GM12892 (cell line): ENCODE measurements at regions not wholly inside any gene's neighbourhood (a gene's known extent, or its start where the extent isn't known, plus 50 kb on each side); places are given as distances from the start of the nearest gene placed in this dataset.

Experiments used
- DNase-seq: peaks from one replicate; pipeline ENCODE4 v3.0.0; 2011; ENCODE audit not compliant: insufficient read length
- FAIRE-seq: peaks from 2 replicates; lab custom pipeline; 2011; peaks lifted over from hg19 to GRCh38; lab: Jason Lieb, UNC
- POLR2A ChIP-seq: IDR thresholded peaks from 2 replicates; pipeline ENCODE4 v1.6.1; 2011; ENCODE audit warnings: low read depth, low read length, control low read depth
- POLR2AphosphoS5 ChIP-seq: IDR thresholded peaks from 2 replicates; pipeline ENCODE4 v1.6.1; 2011; ENCODE audit warnings: low read depth, low read length, control low read depth
- TAF1 ChIP-seq: IDR thresholded peaks from 2 replicates; pipeline ENCODE4 v1.6.1; 2011; ENCODE audit warnings: low read depth, mild to moderate bottlenecking, control low read depth, low read length, borderline replicate concordance

GRCh38 chr1:50285994-50286393 is 137.2 kb downstream of the DMRTA2 start:
- TF ChIP-seq POLR2AphosphoS5 (no peak), POLR2A (no peak), TAF1 (no peak)

DNA sequence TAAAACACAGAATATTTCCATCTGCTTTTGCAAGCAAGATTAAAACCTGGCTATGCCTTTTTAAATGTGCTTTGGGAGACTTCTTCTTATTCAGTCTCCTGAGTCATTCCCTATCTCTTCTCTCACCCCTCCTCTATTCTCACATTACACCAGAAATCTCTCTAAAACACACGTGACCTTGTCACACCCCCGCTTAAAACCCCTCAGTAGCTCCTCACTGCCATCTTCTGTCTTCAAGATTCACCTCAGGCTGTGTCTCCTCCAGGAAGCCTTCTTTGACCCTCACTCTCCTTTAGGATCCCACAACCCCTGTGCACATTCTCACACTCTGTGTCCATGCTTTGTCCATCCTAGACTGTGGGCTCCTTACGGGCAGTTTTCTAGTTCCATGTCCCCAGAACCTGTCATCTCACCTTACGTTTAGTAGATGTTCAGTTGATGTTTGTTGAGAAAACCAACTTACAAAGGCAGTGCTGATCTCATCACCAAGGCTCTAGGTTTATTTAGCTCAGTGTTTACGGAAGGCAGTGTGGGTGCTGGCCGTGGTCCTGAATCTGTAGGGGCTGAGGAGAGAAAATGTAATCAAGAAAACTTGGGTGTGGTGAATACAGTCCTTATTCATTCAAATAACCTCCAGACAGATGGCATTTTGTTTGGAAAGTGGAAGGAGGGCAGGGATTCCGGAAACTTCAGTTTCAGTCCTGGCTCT is 143.5 kb downstream of the DMRTA2 start:
- no peak for FAIRE-seq
- no peak for TF ChIP-seq POLR2AphosphoS5
- TF ChIP-seq POLR2A, result no peak
- TF ChIP-seq TAF1, result no peak
- no peak for DNase-seq

More at GRCh38 chr1:50285994-50286393, 137.2 kb downstream of the DMRTA2 start:
- DNase-seq (no peak), FAIRE-seq (no peak)

DNA sequence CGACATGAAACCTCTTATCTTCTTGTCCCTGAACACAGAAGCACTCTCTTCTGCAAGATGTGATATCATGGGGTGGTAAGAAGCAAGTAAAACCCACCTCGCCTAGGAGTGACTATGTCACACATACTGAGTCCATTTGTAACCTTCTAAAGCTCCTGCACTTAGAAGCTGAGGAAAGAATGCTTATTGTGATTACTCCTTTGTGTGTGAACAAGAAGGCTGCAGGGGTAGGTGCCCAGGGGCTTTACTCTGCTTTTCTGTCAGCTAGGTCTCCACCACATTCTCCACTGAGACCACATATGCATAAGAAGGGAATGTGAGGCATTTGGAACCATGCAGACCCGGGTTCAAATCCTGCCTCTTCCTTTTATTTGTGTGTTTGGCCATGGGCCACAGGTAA is 144.3 kb downstream of the DMRTA2 start:
- TF ChIP-seq POLR2A (no peak), POLR2AphosphoS5 (no peak), TAF1 (no peak)
- FAIRE-seq (no peak), DNase-seq (no peak)

DNA sequence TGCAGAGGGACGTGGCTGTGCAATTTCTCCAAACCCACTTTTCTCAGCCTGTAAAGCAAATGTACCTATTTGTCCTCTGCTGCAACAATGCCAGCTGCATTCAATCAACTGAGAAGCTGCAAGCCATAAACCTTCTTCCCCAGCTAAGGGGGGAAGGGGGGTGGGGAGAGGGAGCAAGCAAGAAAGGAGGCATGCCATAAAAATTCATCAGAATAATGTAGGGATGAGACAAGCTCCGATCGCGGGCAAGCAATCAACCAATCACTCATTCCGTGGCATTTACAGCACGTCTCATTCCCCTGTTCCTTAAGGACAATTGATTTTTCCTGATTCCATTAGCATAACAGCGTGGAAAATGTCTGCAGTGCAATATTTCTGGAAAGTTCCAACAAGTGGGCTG is 144.8 kb downstream of the DMRTA2 start:
- no peak for TF ChIP-seq POLR2A
- no peak for TF ChIP-seq POLR2AphosphoS5
- TF ChIP-seq TAF1, result no peak
- FAIRE-seq (no peak), DNase-seq (no peak)

DNA sequence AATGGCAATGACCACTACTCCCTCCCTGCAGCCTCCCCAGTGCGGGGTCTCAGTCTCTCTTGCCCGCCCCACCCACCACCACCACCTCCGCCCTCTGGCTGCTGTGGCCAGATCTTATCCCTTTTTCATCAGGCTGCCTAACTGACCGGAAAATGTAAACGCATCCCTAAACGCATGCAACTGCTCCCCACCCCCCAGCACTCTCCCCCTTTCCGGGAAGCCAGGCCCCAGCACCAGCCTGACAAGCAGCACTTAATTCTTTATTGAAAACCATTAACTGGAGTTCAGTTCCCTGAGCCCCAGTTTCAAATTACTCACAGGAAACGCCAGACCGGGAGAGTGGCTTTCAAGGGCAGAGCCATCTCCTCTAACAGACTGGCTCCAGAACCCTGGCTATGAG is 147.7 kb downstream of the DMRTA2 start:
- no peak for DNase-seq
- no peak for TF ChIP-seq POLR2AphosphoS5
- no peak for TF ChIP-seq TAF1
- TF ChIP-seq POLR2A, result no peak
- no peak for FAIRE-seq

DNA sequence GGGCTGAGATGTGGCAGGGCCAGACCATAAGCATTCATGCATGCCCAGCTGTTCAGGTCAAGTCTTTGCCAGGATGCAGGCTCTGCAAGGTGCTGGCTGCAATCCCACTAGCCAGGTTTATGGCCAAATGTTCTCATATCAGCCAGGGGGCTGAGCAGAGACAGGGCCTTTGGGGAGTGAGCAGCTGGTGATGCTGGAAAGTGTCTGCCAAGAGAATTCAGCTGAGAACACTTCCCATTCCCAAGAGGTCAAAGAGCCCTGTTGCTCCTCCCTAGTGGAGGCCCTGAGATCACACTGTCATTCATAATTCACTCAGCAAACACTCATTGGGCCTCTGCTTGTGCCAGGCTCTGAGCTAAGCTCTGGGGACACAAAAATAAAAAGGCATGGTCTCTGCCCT is 150.3 kb downstream of the DMRTA2 start:
- DNase-seq, result no peak
- FAIRE-seq, result no peak
- TF ChIP-seq POLR2AphosphoS5, result no peak
- no peak for TF ChIP-seq TAF1
- TF ChIP-seq POLR2A, result no peak

DNA sequence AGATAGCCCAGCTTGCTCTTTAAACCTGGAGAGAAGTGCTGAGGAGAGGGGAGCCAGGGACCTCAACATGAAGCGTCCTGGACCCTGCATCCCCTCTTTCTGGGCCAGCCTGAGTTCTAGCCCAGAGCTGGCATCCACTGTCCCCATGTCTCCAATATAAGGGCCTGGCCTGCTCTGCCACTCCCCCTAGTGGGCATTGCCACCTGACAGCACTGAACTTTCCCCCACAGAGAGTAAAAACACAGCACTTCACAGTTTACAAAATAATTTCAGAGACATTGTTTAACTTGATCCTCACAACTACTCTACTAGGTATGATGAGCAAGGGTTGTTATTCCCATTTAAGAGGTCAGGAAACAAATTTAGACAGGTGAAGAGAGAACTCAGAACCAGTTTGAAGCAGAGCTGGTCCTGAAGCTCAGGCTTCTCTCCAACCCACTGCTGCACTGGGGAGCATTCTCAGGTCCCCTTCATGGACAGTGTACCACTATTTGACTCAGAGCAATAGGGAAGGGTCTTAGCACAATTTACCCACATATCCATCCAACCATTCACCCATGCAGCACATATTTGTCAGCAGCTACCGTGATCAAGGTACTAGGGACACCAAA is 151.2 kb downstream of the DMRTA2 start:
- peak; percentile 43 for DNase-seq
- no peak for TF ChIP-seq POLR2AphosphoS5
- no peak for TF ChIP-seq POLR2A
- no peak for TF ChIP-seq TAF1
- FAIRE-seq, result no peak

GRCh38 chr1:50271337-50271736 is 151.9 kb downstream of the DMRTA2 start:
- TF ChIP-seq POLR2AphosphoS5 (no peak), POLR2A (no peak), TAF1 (no peak)
- DNase-seq (no peak), FAIRE-seq (no peak)

DNA sequence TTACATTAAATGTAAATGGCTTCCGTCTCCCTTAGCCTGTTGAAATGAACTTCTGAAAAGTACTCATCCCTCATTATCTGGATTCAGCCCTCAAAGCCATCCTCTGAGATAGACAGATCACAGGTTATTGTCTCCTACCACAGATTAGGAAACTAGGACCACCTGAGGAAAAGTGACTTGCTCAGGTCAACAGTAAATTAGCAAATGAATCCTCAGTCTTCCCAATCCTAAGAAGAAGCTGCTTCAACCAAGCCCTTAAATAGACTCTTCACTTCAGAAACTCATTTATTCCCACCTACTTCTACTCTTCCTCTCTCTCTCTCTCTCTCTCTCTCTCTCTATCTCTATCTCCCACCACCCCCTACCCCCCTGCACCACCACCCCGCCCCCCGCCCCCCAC is 152.3 kb downstream of the DMRTA2 start:
- FAIRE-seq, result no peak
- no peak for DNase-seq
- TF ChIP-seq POLR2A (no peak), TAF1 (no peak), POLR2AphosphoS5 (no peak)

DNA sequence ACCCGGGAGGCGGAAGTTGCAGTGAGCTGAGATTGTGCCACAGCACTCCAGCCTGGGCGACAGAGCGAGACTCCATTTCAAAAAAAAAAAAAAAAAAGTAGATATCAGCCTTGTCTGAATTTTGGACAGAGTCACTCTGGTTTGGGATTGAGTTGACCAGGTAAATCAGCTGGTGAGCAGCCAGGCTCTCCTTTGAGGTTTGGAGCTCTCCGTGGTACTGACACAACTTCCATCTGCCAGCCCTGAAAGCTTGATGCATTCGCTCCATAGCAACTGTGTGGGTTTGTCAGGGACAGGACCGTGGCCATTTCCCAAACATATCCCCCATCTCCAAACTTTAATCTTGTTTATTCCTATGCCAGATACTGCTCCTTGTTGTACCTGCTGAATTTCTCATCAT is 155.2 kb downstream of the DMRTA2 start:
- no peak for TF ChIP-seq POLR2A
- TF ChIP-seq TAF1, result no peak
- DNase-seq (no peak), FAIRE-seq (no peak)

DNA sequence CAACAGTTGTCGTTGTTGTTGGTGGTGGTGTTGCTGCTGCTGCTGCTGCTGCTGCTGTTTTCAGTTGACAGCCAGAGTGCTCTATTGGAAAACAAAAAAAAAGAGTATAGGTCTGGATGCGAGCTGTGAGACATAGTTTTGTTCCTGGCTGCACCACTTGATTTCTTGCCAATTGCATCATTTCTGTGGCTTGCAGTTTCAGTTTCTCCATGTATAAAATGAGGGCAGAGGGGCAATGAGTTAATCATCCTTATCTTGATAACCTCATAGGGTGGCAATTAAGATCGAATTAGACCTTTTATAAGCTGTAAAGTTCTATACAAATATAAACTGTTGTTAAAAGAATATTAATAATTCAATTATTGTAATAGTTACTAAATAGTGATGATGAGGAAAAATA is 156.7 kb downstream of the DMRTA2 start:
- FAIRE-seq, result no peak

DNA sequence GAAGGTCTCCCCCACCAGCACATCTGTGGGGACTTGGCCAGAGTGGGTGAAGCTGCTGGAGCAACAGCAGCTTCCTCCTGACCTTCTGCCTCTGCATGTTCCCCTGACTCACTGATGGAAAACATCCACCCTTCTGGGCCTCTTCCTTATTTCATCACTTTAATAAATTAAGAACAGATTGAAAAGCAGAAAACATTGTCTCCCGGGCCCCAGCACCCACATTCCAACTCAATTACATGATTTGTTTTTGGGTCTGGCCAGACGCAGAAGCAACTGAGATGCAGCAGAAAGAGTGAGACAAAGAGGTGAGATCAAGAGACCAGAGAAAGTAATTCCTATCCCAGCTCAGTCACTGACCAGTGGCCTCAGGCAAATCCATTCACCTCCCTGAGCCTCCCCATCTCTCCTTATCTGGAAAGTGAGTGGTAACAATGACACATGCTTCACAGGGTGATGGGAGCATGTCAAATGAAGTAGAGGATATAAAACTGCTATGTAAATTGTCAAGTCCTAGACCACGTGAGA is 157.1 kb downstream of the ELAVL4 start:
- FAIRE-seq, result no peak
- TF ChIP-seq TAF1 (no peak), POLR2A (no peak), POLR2AphosphoS5 (no peak)
- no peak for DNase-seq

More for the DNA sequence above, 156.7 kb downstream of the DMRTA2 start:
- no peak for DNase-seq
- TF ChIP-seq TAF1 (no peak), POLR2AphosphoS5 (no peak), POLR2A (no peak)
